SK-N-MC (cell line): ENCODE measurements at regions not wholly inside any gene's neighbourhood (a gene's known extent, or its start where the extent isn't known, plus 50 kb on each side); places are given as distances from the start of the nearest gene placed in this dataset.

Experiments used
- EZH2 ChIP-seq: fragments of 200-600 bp; sonication (generic); IDR thresholded peaks from one replicate; pipeline ENCODE4 v1.6.1; 2017; ENCODE audit warnings: antibody characterized with exemption
- POLR2AphosphoS5 ChIP-seq: IDR thresholded peaks from 2 replicates; pipeline ENCODE4 v1.6.1; 2012; ENCODE audit warnings: mild to moderate bottlenecking, low read depth, low read length, borderline replicate concordance

DNA sequence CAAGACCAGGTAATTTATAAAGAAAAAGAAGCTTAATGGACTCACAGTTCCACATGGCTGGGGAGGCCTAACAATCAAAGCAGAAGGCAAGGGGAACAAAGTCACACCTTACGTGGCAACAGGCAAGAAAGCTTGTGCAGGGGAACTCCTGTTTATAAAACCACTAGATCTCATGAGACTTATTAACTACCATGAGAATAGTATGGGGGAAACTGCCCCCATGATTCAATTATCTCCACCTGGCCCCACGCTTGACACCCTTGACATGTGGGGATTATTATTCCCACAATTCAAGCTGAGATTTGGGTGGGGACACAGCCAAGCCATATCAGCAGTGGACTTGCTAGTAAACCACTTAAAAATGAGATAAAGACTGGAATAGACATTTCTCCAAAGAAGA is 451.7 kb downstream of the DNAJB9 start:
- no peak for TF ChIP-seq EZH2
- no peak for TF ChIP-seq POLR2AphosphoS5
